ENCODE measurements at regions not wholly inside any gene's neighbourhood (a gene's known extent, or its start where the extent isn't known, plus 50 kb on each side); places are given as distances from the start of the nearest gene placed in this dataset.

DNA sequence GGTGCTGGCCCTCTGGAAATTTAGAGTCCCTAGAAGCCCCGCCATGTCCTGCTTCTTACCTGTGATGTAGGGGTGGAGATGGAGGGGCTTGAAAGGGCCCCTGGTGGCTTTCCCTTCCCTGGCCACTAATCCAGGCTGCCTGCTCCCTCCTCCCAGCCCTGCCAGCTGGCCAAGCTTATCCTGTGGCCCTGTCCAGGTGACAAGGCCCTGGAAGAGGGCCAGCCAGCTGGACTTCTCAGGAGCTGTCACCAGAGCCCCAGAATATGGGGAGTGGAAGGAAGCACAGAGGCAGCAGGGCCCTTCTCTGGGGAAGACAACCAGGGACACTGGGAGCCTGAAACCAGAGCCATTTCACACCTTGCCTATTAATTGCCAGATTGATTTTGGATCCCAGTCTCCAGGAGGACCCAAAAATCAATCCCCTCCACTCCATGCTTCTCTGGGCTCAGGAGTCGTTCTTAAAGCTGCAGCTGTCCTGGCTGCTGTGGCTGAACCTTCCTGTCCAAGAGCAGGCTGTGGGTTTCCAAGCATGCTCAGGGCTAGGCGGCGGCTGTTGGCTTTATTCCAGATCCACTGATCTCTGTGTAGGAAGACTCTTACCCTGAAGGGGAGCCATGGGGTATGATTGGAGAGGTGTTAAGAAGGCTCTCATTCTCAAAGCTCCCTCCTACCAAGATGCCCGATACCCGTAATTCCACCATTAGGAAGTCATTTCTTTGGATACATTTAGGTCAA, 52.6 kb upstream of the PCBD1 start:
- Histone ChIP-seq H3K9ac (ENCODE audit: low read length) (no peak overlapping the region), H3K9me3 (ENCODE audit: control insufficient read depth in 1 of 2, insufficient read depth in 1 of 2, low read depth in 1 of 2, low read length in 2 of 2) (no peaks in the 10 kb centered on the region), H3K4me3 (replicated peaks in 1 of 2; ENCODE audit: low read depth in 1 of 2, low read length in 2 of 2) (no peak overlapping the region), H3K27ac (ENCODE audit: low read depth, low read length) (no peak overlapping the region), H4K20me1 (ENCODE audit: insufficient read depth) (no peaks in the 10 kb centered on the region), H3K36me3 (ENCODE audit: control insufficient read depth in 1 of 2, insufficient read depth in 2 of 2, low read length in 2 of 2) (no peaks in the 10 kb centered on the region), H3K9me2 (ENCODE audit: insufficient read depth) (no peaks in the 10 kb centered on the region), H3K79me2 (ENCODE audit: insufficient read depth, low read length) (no peaks in the 10 kb centered on the region), H3K4me1 (ENCODE audit: control insufficient read depth in 1 of 2, insufficient read depth in 2 of 2, low read length in 2 of 2) (peaks cover 0 to 4% of the 10 kb centered on the region in 2 experiments; a peak in 1 of 4 replicates), H2AFZ (ENCODE audit: low read depth, low read length, poor library complexity, severe bottlenecking) (no peak overlapping the region), H3K4me2 (ENCODE audit: low read length) (no peak overlapping the region), H3K27me3 (ENCODE audit: insufficient read depth, low read length) (peaks cover 4% of the 10 kb centered on the region; the same call in 1 of the 2 replicates)
- intact Hi-C loops (cut with micrococcal nuclease), result no loop called here
- CTCF ChIA-PET, result no interaction called here
- BruUV-seq (replicated peaks), result no TSS peak
- POLR2A ChIA-PET, result no interaction called here
- no peak for TF ChIP-seq POLR2A (IDR thresholded peaks at IDR 0.05; ENCODE audit: borderline replicate concordance, extremely low read depth, insufficient read depth, insufficient read length)
- no peak for TF ChIP-seq SP1 (IDR thresholded peaks at IDR 0.05; ENCODE audit: low read depth)
- TF ChIP-seq, protein P1, sequence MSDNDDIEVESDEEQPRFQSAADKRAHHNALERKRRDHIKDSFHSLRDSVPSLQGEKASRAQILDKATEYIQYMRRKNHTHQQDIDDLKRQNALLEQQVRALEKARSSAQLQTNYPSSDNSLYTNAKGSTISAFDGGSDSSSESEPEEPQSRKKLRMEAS (IDR thresholded peaks at IDR 0.05), result no peak
- no peak for TF ChIP-seq EGR1 (IDR thresholded peaks at IDR 0.05; ENCODE audit: low read depth)
- no peak for TF ChIP-seq SIN3A (IDR thresholded peaks at IDR 0.05; ENCODE audit: low read depth)
- TF ChIP-seq, protein P2, sequence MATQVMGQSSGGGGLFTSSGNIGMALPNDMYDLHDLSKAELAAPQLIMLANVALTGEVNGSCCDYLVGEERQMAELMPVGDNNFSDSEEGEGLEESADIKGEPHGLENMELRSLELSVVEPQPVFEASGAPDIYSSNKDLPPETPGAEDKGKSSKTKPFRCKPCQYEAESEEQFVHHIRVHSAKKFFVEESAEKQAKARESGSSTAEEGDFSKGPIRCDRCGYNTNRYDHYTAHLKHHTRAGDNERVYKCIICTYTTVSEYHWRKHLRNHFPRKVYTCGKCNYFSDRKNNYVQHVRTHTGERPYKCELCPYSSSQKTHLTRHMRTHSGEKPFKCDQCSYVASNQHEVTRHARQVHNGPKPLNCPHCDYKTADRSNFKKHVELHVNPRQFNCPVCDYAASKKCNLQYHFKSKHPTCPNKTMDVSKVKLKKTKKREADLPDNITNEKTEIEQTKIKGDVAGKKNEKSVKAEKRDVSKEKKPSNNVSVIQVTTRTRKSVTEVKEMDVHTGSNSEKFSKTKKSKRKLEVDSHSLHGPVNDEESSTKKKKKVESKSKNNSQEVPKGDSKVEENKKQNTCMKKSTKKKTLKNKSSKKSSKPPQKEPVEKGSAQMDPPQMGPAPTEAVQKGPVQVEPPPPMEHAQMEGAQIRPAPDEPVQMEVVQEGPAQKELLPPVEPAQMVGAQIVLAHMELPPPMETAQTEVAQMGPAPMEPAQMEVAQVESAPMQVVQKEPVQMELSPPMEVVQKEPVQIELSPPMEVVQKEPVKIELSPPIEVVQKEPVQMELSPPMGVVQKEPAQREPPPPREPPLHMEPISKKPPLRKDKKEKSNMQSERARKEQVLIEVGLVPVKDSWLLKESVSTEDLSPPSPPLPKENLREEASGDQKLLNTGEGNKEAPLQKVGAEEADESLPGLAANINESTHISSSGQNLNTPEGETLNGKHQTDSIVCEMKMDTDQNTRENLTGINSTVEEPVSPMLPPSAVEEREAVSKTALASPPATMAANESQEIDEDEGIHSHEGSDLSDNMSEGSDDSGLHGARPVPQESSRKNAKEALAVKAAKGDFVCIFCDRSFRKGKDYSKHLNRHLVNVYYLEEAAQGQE (IDR thresholded peaks at IDR 0.05; ENCODE audit: low read depth), result no peak
- TF ChIP-seq EZH2 (IDR thresholded peaks at IDR 0.05), result no peak
- no peak for TF ChIP-seq SRF (IDR thresholded peaks at IDR 0.05; ENCODE audit: low read depth)
- TF ChIP-seq, protein P3, sequence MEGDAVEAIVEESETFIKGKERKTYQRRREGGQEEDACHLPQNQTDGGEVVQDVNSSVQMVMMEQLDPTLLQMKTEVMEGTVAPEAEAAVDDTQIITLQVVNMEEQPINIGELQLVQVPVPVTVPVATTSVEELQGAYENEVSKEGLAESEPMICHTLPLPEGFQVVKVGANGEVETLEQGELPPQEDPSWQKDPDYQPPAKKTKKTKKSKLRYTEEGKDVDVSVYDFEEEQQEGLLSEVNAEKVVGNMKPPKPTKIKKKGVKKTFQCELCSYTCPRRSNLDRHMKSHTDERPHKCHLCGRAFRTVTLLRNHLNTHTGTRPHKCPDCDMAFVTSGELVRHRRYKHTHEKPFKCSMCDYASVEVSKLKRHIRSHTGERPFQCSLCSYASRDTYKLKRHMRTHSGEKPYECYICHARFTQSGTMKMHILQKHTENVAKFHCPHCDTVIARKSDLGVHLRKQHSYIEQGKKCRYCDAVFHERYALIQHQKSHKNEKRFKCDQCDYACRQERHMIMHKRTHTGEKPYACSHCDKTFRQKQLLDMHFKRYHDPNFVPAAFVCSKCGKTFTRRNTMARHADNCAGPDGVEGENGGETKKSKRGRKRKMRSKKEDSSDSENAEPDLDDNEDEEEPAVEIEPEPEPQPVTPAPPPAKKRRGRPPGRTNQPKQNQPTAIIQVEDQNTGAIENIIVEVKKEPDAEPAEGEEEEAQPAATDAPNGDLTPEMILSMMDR (IDR thresholded peaks at IDR 0.05 in 2 of 3, conservative IDR thresholded peaks at IDR 0.05 in 1 of 3; ENCODE audit: borderline replicate concordance in 1 of 3, insufficient read depth in 1 of 3, low read depth in 2 of 3, low read length in 2 of 3), result no peak
- TF ChIP-seq, protein P4, sequence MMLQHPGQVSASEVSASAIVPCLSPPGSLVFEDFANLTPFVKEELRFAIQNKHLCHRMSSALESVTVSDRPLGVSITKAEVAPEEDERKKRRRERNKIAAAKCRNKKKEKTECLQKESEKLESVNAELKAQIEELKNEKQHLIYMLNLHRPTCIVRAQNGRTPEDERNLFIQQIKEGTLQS (IDR thresholded peaks at IDR 0.05), result no peak
- TF ChIP-seq RAD21 (IDR thresholded peaks at IDR 0.05; ENCODE audit: low read depth), result no peak
- no peak for TF ChIP-seq YY1 (IDR thresholded peaks at IDR 0.05; ENCODE audit: extremely low read depth, insufficient replicate concordance, low read depth, low read length)
- no peak for TF ChIP-seq JUND (IDR thresholded peaks at IDR 0.05)
- no peak for TF ChIP-seq CBX3 (IDR thresholded peaks at IDR 0.05; ENCODE audit: low read depth)
- no peak for DNase-seq (ENCODE audit: low read depth, low spot score)
- ATAC-seq, result peak; percentile 59
- RAD21 ChIA-PET (ENCODE audit: low non-redundant PET in 1 of 2, low total read pairs in 2 of 2, uncharacterized antibody in 2 of 2, unreplicated experiment in 2 of 2), result no interaction called here

All from HCT116 (cell line).